Coronary artery (tissue), 2 donors: ENCODE measurements at regions not wholly inside any gene's neighbourhood (a gene's known extent, or its start where the extent isn't known, plus 50 kb on each side); places are given as distances from the start of the nearest gene placed in this dataset.
"Not testable (repeated sequence)": the region's sequence is repeated elsewhere in the genome, so short reads cannot be mapped to it uniquely, and the experiment has no call there.

Experiments
- DNase-seq: peaks from one replicate; pipeline ENCODE4 v3.0.0-alpha.2; 2017; ENCODE audit warnings: low spot score
- H3K27ac ChIP-seq, 2 donors: fragments of 200-600 bp; sonication (generic); one replicate each; pipeline ENCODE4 v1.5.1; 2016 to 2019
- H3K4me3 ChIP-seq: fragments of 200-600 bp; sonication (generic); 2 replicates; pipeline ENCODE4 v1.5.1; 2016; ENCODE audit warnings: mild to moderate bottlenecking, moderate library complexity
- TF ChIP-seq, protein P1 (sequence below): fragments of 200-600 bp; sonication (generic); IDR thresholded peaks from one replicate; pipeline ENCODE4 v1.5.1; 2019; ENCODE audit warnings: antibody characterized with exemption

DNA sequence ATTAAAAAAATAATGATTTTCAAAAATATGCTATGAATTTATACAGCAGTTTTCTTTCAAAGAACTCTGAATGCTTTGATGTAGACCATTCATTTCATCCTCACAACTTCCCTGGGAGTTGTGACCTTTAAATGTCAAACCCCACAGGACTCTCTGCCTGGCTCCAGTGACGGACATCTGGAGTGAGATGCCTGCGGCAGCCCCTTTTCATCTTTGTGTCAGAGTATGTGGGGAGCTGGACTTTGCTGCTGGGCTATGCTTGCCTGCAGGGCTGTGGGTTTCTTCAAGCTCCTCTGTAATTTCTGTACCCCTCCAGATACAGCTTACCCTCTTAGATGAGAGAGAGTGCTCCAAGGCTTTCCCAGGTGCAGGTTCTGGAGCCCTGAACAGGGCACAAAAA lies 70.6 kb upstream of the RASGRP1 start:
- no peak overlapping the region for H3K4me3 ChIP-seq
- no peak for DNase-seq
- TF ChIP-seq, protein P1, sequence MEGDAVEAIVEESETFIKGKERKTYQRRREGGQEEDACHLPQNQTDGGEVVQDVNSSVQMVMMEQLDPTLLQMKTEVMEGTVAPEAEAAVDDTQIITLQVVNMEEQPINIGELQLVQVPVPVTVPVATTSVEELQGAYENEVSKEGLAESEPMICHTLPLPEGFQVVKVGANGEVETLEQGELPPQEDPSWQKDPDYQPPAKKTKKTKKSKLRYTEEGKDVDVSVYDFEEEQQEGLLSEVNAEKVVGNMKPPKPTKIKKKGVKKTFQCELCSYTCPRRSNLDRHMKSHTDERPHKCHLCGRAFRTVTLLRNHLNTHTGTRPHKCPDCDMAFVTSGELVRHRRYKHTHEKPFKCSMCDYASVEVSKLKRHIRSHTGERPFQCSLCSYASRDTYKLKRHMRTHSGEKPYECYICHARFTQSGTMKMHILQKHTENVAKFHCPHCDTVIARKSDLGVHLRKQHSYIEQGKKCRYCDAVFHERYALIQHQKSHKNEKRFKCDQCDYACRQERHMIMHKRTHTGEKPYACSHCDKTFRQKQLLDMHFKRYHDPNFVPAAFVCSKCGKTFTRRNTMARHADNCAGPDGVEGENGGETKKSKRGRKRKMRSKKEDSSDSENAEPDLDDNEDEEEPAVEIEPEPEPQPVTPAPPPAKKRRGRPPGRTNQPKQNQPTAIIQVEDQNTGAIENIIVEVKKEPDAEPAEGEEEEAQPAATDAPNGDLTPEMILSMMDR = no peak
- no peak overlapping the region for H3K27ac ChIP-seq

DNA sequence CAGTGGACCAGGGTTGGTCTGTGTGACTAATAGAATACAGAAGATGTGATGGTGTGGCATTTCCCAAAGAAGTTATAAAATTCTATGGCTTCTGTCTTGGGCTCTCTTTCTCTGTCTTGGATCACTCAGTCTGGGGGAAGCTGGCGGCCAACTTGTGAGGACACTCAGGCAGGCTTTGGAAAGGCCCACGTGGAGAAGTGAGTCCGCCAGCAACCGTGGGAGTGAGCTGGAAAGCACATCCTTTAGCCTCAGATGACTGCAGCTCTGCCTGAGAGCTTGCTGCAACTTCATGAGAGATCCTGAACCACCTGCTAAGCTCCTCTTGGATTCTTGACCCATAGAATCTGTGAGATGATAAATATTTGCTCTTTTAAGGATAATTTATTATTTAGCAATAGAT lies 72.0 kb upstream of the RASGRP1 start:
- TF ChIP-seq, protein P1 = no peak
- no peak for DNase-seq
- Histone ChIP-seq H3K27ac (no peak overlapping the region), H3K4me3 (no peak overlapping the region)

DNA sequence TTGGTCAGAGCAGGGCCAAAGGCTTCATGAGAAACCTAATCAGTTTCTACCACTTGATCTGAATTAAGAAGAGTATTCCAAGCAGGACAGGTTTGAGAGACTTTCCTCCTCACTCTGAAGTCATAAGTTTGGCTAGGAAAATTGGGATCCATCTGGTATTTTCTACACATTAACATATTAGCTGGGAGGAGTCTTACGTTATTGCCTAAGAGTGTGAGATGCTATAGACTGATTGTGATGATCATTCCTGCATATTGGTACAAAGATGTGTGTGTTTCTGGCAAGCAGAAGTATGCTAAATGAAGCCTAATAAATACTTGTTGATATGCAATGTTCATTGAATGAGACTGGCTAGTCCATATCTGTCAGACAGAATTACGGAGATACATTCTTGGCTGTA lies 73.5 kb upstream of the RASGRP1 start:
- H3K27ac ChIP-seq = no peak overlapping the region
- H3K4me3 ChIP-seq = no peak overlapping the region
- TF ChIP-seq, protein P1 = no peak
- no peak for DNase-seq

DNA sequence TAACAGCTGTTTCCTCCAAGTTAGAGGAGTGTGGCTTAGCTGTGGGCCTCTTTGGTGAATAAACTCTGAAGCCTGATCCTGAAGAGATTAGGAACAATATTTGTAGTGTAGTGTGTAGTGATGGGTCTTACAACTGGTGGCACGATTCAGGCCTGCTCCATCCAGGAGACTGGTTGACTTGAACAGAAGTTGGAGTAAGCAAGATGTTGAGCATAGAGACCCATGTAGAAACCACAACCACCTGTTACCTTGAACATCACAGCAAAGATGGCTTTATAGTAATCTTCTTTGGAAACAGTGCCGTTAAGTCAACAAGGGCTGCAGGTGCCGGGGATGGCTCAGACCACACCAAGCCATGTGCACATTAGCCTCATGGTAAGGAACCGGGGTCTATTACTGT lies 74.2 kb upstream of the RASGRP1 start:
- Histone ChIP-seq H3K4me3 (no peak overlapping the region), H3K27ac (no peak overlapping the region)
- TF ChIP-seq, protein P1 = no peak
- no peak for DNase-seq

DNA sequence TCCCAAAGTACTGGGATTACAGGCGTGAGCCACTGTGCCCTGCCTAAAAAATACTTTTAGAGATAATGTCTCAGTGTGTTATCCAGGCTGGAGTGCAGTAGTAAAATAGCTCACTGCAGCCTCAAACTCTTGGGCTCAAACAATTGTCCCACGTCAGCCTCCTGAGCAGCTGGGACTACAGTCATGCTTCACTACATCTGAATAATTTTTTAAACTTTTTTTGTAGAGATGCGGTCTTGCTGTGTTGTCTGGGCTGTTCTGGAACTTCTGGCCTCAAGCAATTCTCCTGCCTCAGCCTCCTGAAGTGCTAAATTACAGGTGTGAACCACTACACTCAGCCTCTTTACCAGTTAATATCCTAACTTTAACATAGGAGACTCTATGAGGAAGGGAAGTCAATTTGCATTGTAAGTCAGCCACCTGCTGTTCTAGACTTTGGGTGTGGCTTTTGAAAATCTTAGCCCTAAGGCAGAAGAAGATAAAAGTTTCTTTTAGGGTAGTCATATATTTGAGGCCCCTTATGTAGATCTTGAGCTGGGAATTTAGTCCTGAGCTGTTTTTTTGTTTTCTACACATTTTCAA lies 78.2 kb upstream of the RASGRP1 start:
- H3K27ac ChIP-seq = no peak overlapping the region
- DNase-seq = no peak
- TF ChIP-seq, protein P1 = no peak
- no peak overlapping the region for H3K4me3 ChIP-seq

DNA sequence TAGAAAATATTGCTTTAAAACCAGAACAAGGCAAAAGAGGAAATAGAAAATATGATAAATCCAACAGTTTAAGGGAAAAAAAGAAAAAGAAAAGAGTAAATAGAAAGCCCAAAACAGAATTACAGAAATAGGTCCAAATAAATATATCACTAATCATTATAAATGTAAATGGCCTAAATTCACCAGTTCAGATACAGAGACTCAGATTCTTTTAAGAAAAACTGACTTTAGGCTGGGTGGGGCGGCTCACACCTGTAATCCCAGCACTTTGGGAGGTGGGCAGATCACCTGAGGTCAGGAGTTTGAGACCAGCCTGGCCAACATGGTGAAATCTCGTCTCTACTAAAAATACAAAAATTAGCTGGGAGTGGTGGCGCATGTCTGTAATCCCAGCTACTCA lies 79.7 kb upstream of the RASGRP1 start:
- not testable (repeated sequence) for H3K4me3 ChIP-seq, H3K27ac ChIP-seq, DNase-seq

DNA sequence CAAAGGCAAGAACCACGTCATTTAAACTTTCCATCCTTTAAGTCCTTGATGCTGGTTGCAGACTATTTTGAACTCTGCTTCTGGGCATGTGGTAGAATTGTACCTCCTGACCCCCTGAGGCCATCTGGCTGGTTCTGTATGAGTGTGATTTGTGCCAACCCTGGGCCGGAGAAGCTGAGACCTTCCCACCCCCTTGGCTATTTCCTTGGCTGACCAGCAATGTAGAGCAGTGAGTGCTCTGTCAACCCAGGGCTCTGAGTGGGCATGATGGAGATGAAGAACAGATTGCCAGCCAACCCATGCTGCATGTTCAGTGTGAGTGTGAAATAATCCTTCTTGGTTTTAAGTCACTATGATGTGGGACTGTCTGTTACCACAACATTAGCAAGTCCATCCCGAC lies 82.1 kb upstream of the RASGRP1 start:
- DNase-seq = no peak
- no peak overlapping the region for H3K4me3 ChIP-seq
- TF ChIP-seq, protein P1 = no peak
- H3K27ac ChIP-seq = no peak overlapping the region

DNA sequence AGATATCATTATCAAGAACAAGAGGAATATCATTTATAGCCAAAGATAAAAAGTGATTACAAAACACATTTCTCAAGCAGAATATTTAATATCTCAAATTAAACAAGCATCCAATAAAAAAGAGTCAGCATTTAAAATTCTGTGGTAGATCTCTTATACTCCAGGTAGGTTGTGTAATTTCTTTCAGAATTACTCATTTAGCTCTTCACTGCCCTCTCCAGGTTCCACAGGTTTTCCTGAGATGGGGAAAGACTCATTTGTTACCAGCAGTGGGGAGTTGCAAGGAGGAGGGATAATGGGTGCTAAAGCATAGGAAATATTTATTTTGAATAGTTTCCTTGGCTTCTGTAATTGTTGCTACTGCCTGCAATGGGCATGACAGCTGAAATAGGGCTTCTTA lies 83.1 kb upstream of the RASGRP1 start:
- Histone ChIP-seq H3K27ac (no peak overlapping the region), H3K4me3 (no peak overlapping the region)
- TF ChIP-seq, protein P1 = no peak
- no peak for DNase-seq
